ENCODE measurements at regions not wholly inside any gene's neighbourhood (a gene's known extent, or its start where the extent isn't known, plus 50 kb on each side); places are given as distances from the start of the nearest gene placed in this dataset.

GRCh38 chr10:63829020-63829419 is 307.8 kb downstream of the REEP3 start:
- TF ChIP-seq GATAD2A (CRISPR knock-in tag; IDR thresholded peaks at IDR 0.05) (no peak), ZFY (CRISPR knock-in tag; IDR thresholded peaks at IDR 0.05) (no peak), MTERF4 (CRISPR knock-in tag; IDR thresholded peaks at IDR 0.05) (no peak), CTCF (CRISPR knock-in tag; IDR thresholded peaks at IDR 0.05) (no peak), UBTF (CRISPR knock-in tag; IDR thresholded peaks at IDR 0.05) (no peak), ASH2L (IDR thresholded peaks at IDR 0.05; ENCODE audit: insufficient read length, low read depth, low read length) (no peak), TAF1 (CRISPR knock-in tag; IDR thresholded peaks at IDR 0.05) (no peak), ZNF816 (CRISPR knock-in tag; IDR thresholded peaks at IDR 0.05; ENCODE audit: borderline replicate concordance) (no peak), THYN1 (CRISPR knock-in tag; IDR thresholded peaks at IDR 0.05; ENCODE audit: borderline replicate concordance, low read depth) (no peak), ZNF710 (CRISPR knock-in tag; IDR thresholded peaks at IDR 0.05; ENCODE audit: borderline replicate concordance) (no peak), ZNF589 (CRISPR knock-in tag; conservative IDR thresholded peaks at IDR 0.05) (no peak), ZSCAN29 (CRISPR knock-in tag; conservative IDR thresholded peaks at IDR 0.05) (no peak), JUND (CRISPR knock-in tag; IDR thresholded peaks at IDR 0.05) (no peak), SIN3A (IDR thresholded peaks at IDR 0.05; ENCODE audit: borderline replicate concordance, low read depth, low read length) (no peak)

Measured in HepG2 (cell line).